ENCODE measurements at regions not wholly inside any gene's neighbourhood (a gene's known extent, or its start where the extent isn't known, plus 50 kb on each side); places are given as distances from the start of the nearest gene placed in this dataset.

DNA sequence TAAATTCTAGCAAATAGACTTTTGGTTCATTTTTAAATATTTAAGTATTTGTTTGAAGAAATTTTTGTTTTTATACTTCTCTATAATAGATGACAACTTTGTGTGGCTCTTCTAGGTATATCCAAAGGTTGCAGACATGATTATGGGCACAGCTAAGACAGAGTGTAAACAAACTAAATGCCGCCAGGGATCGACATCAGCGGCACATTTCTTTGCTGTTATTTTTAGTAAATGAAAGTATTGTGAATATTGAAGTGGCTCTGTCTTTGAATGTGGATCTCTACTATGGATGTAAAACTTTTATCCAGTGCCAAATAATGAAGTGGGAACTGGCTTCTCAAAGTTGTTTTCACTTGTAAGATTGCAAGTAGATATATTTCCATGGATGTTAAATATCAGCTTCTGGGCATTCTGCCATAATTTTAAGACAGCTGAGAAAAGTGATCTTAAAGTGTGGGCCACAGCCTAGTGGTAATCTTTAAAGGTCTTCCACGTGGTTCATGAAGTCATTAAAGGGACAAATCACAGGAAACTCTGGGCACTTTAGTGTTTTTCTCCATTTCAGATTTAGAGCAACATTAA lies 589.9 kb downstream of the ZNF608 start:
- TF ChIP-seq, protein P1, sequence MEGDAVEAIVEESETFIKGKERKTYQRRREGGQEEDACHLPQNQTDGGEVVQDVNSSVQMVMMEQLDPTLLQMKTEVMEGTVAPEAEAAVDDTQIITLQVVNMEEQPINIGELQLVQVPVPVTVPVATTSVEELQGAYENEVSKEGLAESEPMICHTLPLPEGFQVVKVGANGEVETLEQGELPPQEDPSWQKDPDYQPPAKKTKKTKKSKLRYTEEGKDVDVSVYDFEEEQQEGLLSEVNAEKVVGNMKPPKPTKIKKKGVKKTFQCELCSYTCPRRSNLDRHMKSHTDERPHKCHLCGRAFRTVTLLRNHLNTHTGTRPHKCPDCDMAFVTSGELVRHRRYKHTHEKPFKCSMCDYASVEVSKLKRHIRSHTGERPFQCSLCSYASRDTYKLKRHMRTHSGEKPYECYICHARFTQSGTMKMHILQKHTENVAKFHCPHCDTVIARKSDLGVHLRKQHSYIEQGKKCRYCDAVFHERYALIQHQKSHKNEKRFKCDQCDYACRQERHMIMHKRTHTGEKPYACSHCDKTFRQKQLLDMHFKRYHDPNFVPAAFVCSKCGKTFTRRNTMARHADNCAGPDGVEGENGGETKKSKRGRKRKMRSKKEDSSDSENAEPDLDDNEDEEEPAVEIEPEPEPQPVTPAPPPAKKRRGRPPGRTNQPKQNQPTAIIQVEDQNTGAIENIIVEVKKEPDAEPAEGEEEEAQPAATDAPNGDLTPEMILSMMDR (conservative IDR thresholded peaks at IDR 0.05 in 1 of 2, IDR thresholded peaks at IDR 0.05 in 1 of 2; ENCODE audit: low read depth in 1 of 2, low read length in 2 of 2), result no peak
- no peak for TF ChIP-seq EZH2 (IDR thresholded peaks at IDR 0.05; ENCODE audit: low read length, missing control alignments)

Measured in fibroblast of lung (primary cell).